SJCRH30 (cell line): ENCODE measurements at regions not wholly inside any gene's neighbourhood (a gene's known extent, or its start where the extent isn't known, plus 50 kb on each side); places are given as distances from the start of the nearest gene placed in this dataset.
A peak's percentile ranks its signal among the peaks of the same experiment; 100 is the strongest.
"Not testable (repeated sequence)": the region's sequence is repeated elsewhere in the genome, so short reads cannot be mapped to it uniquely, and the experiment has no call there.

Source experiments
- DNase-seq, 2 experiments: peaks; one replicate each; pipeline ENCODE4 v3.0.0-alpha.2; 2015 to 2020
- H3K27ac ChIP-seq: fragments of 250-450 bp; sonication (Bioruptor Pico); 2 replicates; pipeline ENCODE4 v1.5.1; 2020; ENCODE audit warnings: mild to moderate bottlenecking, moderate library complexity
- H3K27me3 ChIP-seq: fragments of 250-450 bp; sonication (Bioruptor Pico); 2 replicates; pipeline ENCODE4 v1.5.1; 2020; ENCODE audit warnings: mild to moderate bottlenecking, moderate library complexity
- H3K36me3 ChIP-seq: fragments of 250-450 bp; sonication (Bioruptor Pico); 2 replicates; pipeline ENCODE4 v1.5.1; 2020; ENCODE audit warnings: mild to moderate bottlenecking, moderate library complexity
- H3K4me1 ChIP-seq: fragments of 250-450 bp; sonication (Bioruptor Pico); 2 replicates; pipeline ENCODE4 v1.5.1; 2020; ENCODE audit warnings: mild to moderate bottlenecking, moderate library complexity
- H3K4me3 ChIP-seq: fragments of 250-450 bp; sonication (Bioruptor Pico); 2 replicates; pipeline ENCODE4 v1.5.1; 2020; ENCODE audit warnings: mild to moderate bottlenecking, moderate library complexity
- H3K9me3 ChIP-seq: fragments of 250-450 bp; sonication (Bioruptor Pico); replicated peaks from 2 replicates; pipeline ENCODE4 v1.5.1; 2020; ENCODE audit warnings: mild to moderate bottlenecking, moderate library complexity

GRCh38 chr10:124192664-124193308 lies 99.4 kb upstream of the CHST15 start:
- H3K4me1 ChIP-seq, H3K4me3 ChIP-seq, H3K9me3 ChIP-seq, H3K27me3 ChIP-seq, H3K36me3 ChIP-seq, H3K27ac ChIP-seq: not testable (repeated sequence)
- peak in 1 of 2 experiments; percentile 21 for DNase-seq

GRCh38 chr10:124190476-124190875 lies 97.1 kb upstream of the CHST15 start:
- H3K27ac ChIP-seq, H3K9me3 ChIP-seq, H3K4me1 ChIP-seq: not testable (repeated sequence)

GRCh38 chr10:124186956-124187355 lies 93.6 kb upstream of the CHST15 start:
- Histone ChIP-seq H3K27me3 (no peaks in the 10 kb centered on the region), H3K36me3 (no peaks in the 10 kb centered on the region), H3K4me1 (no peaks in the 10 kb centered on the region), H3K27ac (no peak overlapping the region), H3K9me3 (no peaks in the 10 kb centered on the region), H3K4me3 (no peak overlapping the region)
- no peak for DNase-seq

More at GRCh38 chr10:124190476-124190875, 97.1 kb upstream of the CHST15 start:
- not testable (repeated sequence) for H3K4me3 ChIP-seq, DNase-seq, H3K27me3 ChIP-seq, H3K36me3 ChIP-seq

- no peak for DNase-seq
Observed at GRCh38 chr10:124185084-124185483, 91.7 kb upstream of the CHST15 start.

GRCh38 chr10:124184208-124184830 lies 90.9 kb upstream of the CHST15 start:
- Histone ChIP-seq H3K4me3 (no peak overlapping the region), H3K9me3 (no peaks in the 10 kb centered on the region), H3K4me1 (no peaks in the 10 kb centered on the region), H3K27me3 (no peaks in the 10 kb centered on the region), H3K27ac (no peak overlapping the region), H3K36me3 (no peaks in the 10 kb centered on the region)
- DNase-seq = no peak

More at GRCh38 chr10:124185084-124185483, 91.7 kb upstream of the CHST15 start:
- Histone ChIP-seq H3K4me3 (no peak overlapping the region), H3K27me3 (no peaks in the 10 kb centered on the region), H3K36me3 (no peaks in the 10 kb centered on the region), H3K4me1 (no peaks in the 10 kb centered on the region), H3K27ac (no peak overlapping the region), H3K9me3 (no peaks in the 10 kb centered on the region)

- no peak for DNase-seq
- no peak overlapping the region for H3K4me3 ChIP-seq
- H3K9me3 ChIP-seq = no peaks in the 10 kb centered on the region
- H3K27ac ChIP-seq = no peak overlapping the region
- H3K36me3 ChIP-seq = no peaks in the 10 kb centered on the region
- H3K27me3 ChIP-seq = no peaks in the 10 kb centered on the region
- no peaks in the 10 kb centered on the region for H3K4me1 ChIP-seq
Observed at GRCh38 chr10:124183617-124184016, 90.2 kb upstream of the CHST15 start.

GRCh38 chr10:124182088-124182541 lies 88.7 kb upstream of the CHST15 start:
- H3K9me3 ChIP-seq = no peaks in the 10 kb centered on the region
- H3K27me3 ChIP-seq = no peaks in the 10 kb centered on the region
- no peaks in the 10 kb centered on the region for H3K36me3 ChIP-seq
- no peak overlapping the region for H3K27ac ChIP-seq
- H3K4me3 ChIP-seq = no peak overlapping the region
- DNase-seq = no peak
- H3K4me1 ChIP-seq = no peaks in the 10 kb centered on the region

- Histone ChIP-seq H3K27ac (no peak overlapping the region), H3K27me3 (no peaks in the 10 kb centered on the region), H3K36me3 (no peaks in the 10 kb centered on the region), H3K9me3 (no peaks in the 10 kb centered on the region), H3K4me1 (no peaks in the 10 kb centered on the region), H3K4me3 (no peak overlapping the region)
- no peak for DNase-seq
Observed at GRCh38 chr10:124181656-124182055, 88.3 kb upstream of the CHST15 start.

- DNase-seq = no peak
- Histone ChIP-seq H3K27me3 (no peaks in the 10 kb centered on the region), H3K9me3 (no peaks in the 10 kb centered on the region), H3K36me3 (no peaks in the 10 kb centered on the region), H3K4me1 (no peaks in the 10 kb centered on the region), H3K27ac (no peak overlapping the region), H3K4me3 (no peak overlapping the region)
Observed at GRCh38 chr10:124180947-124181549, 87.7 kb upstream of the CHST15 start.

GRCh38 chr10:124180044-124180745 lies 86.8 kb upstream of the CHST15 start:
- no peak for DNase-seq
- Histone ChIP-seq H3K36me3 (no peaks in the 10 kb centered on the region), H3K4me1 (no peaks in the 10 kb centered on the region), H3K9me3 (no peaks in the 10 kb centered on the region), H3K27me3 (no peaks in the 10 kb centered on the region), H3K27ac (no peak overlapping the region), H3K4me3 (no peak overlapping the region)

- H3K36me3 ChIP-seq = no peaks in the 10 kb centered on the region
- H3K9me3 ChIP-seq = no peaks in the 10 kb centered on the region
- no peaks in the 10 kb centered on the region for H3K27me3 ChIP-seq
- no peak overlapping the region for H3K4me3 ChIP-seq
- H3K4me1 ChIP-seq = no peaks in the 10 kb centered on the region
- no peak for DNase-seq
- H3K27ac ChIP-seq = no peak overlapping the region
Observed at GRCh38 chr10:124179308-124180043, 86.1 kb upstream of the CHST15 start.

- Histone ChIP-seq H3K27me3 (no peaks in the 10 kb centered on the region; the same call in 1 of the 2 replicates), H3K9me3 (no peaks in the 10 kb centered on the region), H3K4me3 (no peak overlapping the region), H3K4me1 (no peaks in the 10 kb centered on the region), H3K27ac (no peak overlapping the region), H3K36me3 (no peaks in the 10 kb centered on the region)
- DNase-seq = no peak
Observed at GRCh38 chr10:124177180-124177518, 83.8 kb upstream of the CHST15 start.

- H3K36me3 ChIP-seq = no peaks in the 10 kb centered on the region
- no peaks in the 10 kb centered on the region for H3K9me3 ChIP-seq
- DNase-seq = no peak
- no peaks in the 10 kb centered on the region; the same call in 1 of the 2 replicates for H3K27me3 ChIP-seq
- H3K4me3 ChIP-seq = no peak overlapping the region
- no peak overlapping the region for H3K27ac ChIP-seq
- no peaks in the 10 kb centered on the region for H3K4me1 ChIP-seq
Observed at GRCh38 chr10:124176349-124177179, 83.2 kb upstream of the CHST15 start.
